Hepatocyte (in vitro differentiated cells): ENCODE measurements at regions not wholly inside any gene's neighbourhood (a gene's known extent, or its start where the extent isn't known, plus 50 kb on each side); places are given as distances from the start of the nearest gene placed in this dataset.

Experiments used
- CTCF ChIP-seq: fragments of 200-600 bp; sonication (generic); IDR thresholded peaks from 2 replicates; pipeline ENCODE4 v1.5.1; 2016; ENCODE audit warnings: antibody characterized with exemption, mild to moderate bottlenecking; ENCODE audit not compliant: poor library complexity
- EZH2 ChIP-seq: fragments of 200-600 bp; sonication (generic); IDR thresholded peaks from 2 replicates; pipeline ENCODE4 v1.6.1; 2016; ENCODE audit warnings: antibody characterized with exemption, mild to moderate bottlenecking, borderline replicate concordance

- TF ChIP-seq CTCF = no peak
- no peak for TF ChIP-seq EZH2
These were observed 576.6 kb downstream of the ADGRL2 start for GRCh38 chr1:82377201-82377884.
